ENCODE measurements at regions not wholly inside any gene's neighbourhood (a gene's known extent, or its start where the extent isn't known, plus 50 kb on each side); places are given as distances from the start of the nearest gene placed in this dataset.

- no peak overlapping the region for H3K27ac Mint-ChIP-seq
- Histone ChIP-seq H3K27me3 (no peaks in the 10 kb centered on the region), H3K9me3 (ENCODE audit: low read depth) (no peaks in the 10 kb centered on the region), H3K27ac (no peak overlapping the region), H3K4me2 (no peak overlapping the region), H3K9ac (no peak overlapping the region), H3K36me3 (no peaks in the 10 kb centered on the region), H3K79me2 (ENCODE audit: low read depth) (no peaks in the 10 kb centered on the region), H3K4me3 (no peak overlapping the region), H2AFZ (replicated peaks) (no peak overlapping the region), H4K20me1 (ENCODE audit: low read depth) (no peaks in the 10 kb centered on the region), H3F3A (ENCODE audit: low read depth) (no peaks in the 10 kb centered on the region), H3K4me1 (no peaks in the 10 kb centered on the region)
- peaks cover 2% of the 10 kb centered on the region for H3K36me3 Mint-ChIP-seq
- no peak for DNase-seq (ENCODE audit: low spot score)
- H3K4me3 Mint-ChIP-seq: no peak overlapping the region
- no peaks in the 10 kb centered on the region for H3K4me1 Mint-ChIP-seq
- TF ChIP-seq EZH2phosphoT487 (IDR thresholded peaks at IDR 0.05): no peak
- no peak for TF ChIP-seq CTCF (IDR thresholded peaks at IDR 0.05)
- TF ChIP-seq EZH2 (IDR thresholded peaks at IDR 0.05): no peak
- peaks cover 9% of the 10 kb centered on the region for H3K27me3 Mint-ChIP-seq (ENCODE audit: insufficient read depth, low read depth)
- peaks cover 27% of the 10 kb centered on the region for H3K9me3 Mint-ChIP-seq
Measured at GRCh38 chr5:178797101-178797521, 62.6 kb upstream of the ZNF354B start.

- Histone ChIP-seq H3K9ac (no peak overlapping the region), H3K36me3 (no peaks in the 10 kb centered on the region), H3K4me2 (no peak overlapping the region), H3K9me3 (ENCODE audit: low read depth) (no peaks in the 10 kb centered on the region), H3F3A (ENCODE audit: low read depth) (no peaks in the 10 kb centered on the region), H3K4me3 (no peak overlapping the region), H3K27ac (no peak overlapping the region), H3K27me3 (no peaks in the 10 kb centered on the region), H3K4me1 (no peaks in the 10 kb centered on the region), H2AFZ (replicated peaks) (no peak overlapping the region), H4K20me1 (ENCODE audit: low read depth) (no peaks in the 10 kb centered on the region), H3K79me2 (ENCODE audit: low read depth) (no peaks in the 10 kb centered on the region)
- Mint-ChIP-seq H3K4me3 (no peak overlapping the region), H3K4me1 (no peaks in the 10 kb centered on the region), H3K36me3 (peaks cover 1% of the 10 kb centered on the region), H3K27me3 (ENCODE audit: insufficient read depth, low read depth) (peaks cover 12% of the 10 kb centered on the region), H3K27ac (no peak overlapping the region), H3K9me3 (peaks cover 22% of the 10 kb centered on the region)
- DNase-seq (ENCODE audit: low spot score): no peak
- TF ChIP-seq EZH2 (IDR thresholded peaks at IDR 0.05): no peak
- no peak for TF ChIP-seq CTCF (IDR thresholded peaks at IDR 0.05)
- TF ChIP-seq EZH2phosphoT487 (IDR thresholded peaks at IDR 0.05): no peak
Measured at GRCh38 chr5:178796165-178796945, 63.4 kb upstream of the ZNF354B start.

DNA sequence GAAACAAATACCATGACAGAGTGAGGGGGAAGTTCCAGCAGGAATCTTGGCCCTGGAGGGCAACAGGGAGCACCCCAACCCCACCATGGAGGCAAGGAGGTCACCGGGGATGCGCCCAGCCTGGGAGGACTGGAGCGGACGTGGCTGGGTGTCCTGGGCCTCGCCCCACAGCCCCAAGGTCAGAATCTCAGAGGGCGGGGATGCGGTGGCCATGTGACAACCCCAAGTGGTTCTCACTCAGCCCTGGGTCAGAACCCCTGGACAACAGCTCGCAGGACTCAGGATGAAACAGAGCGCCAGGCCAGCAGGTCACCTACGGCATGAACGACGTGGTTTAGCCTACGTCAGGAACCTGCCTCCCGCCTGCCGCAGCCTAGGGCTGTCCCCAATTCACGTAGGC is 64.0 kb upstream of the ZNF354A start:
- Histone ChIP-seq H3K4me2 (no peak overlapping the region), H3K4me1 (no peaks in the 10 kb centered on the region), H3F3A (ENCODE audit: low read depth) (no peaks in the 10 kb centered on the region), H3K9me3 (ENCODE audit: low read depth) (no peaks in the 10 kb centered on the region), H2AFZ (replicated peaks) (no peak overlapping the region), H3K27ac (no peak overlapping the region), H3K4me3 (no peak overlapping the region), H3K79me2 (ENCODE audit: low read depth) (no peaks in the 10 kb centered on the region), H4K20me1 (ENCODE audit: low read depth) (no peaks in the 10 kb centered on the region), H3K27me3 (no peaks in the 10 kb centered on the region), H3K9ac (no peak overlapping the region), H3K36me3 (no peaks in the 10 kb centered on the region)
- Mint-ChIP-seq H3K4me3 (no peak overlapping the region), H3K4me1 (no peaks in the 10 kb centered on the region), H3K27ac (no peak overlapping the region), H3K9me3 (peaks cover 22% of the 10 kb centered on the region), H3K36me3 (no peaks in the 10 kb centered on the region), H3K27me3 (ENCODE audit: insufficient read depth, low read depth) (peaks cover 17% of the 10 kb centered on the region)
- DNase-seq (ENCODE audit: low spot score): no peak
- TF ChIP-seq CTCF (IDR thresholded peaks at IDR 0.05): no peak
- TF ChIP-seq EZH2phosphoT487 (IDR thresholded peaks at IDR 0.05): no peak
- no peak for TF ChIP-seq EZH2 (IDR thresholded peaks at IDR 0.05)

Measured in neural progenitor cell (in vitro differentiated cells).